GM20431 (cell line): ENCODE measurements at regions not wholly inside any gene's neighbourhood (a gene's known extent, or its start where the extent isn't known, plus 50 kb on each side); places are given as distances from the start of the nearest gene placed in this dataset.

Experiments
- in situ Hi-C: fragments of 300-500 bp; cut with MseI, MboI; formaldehyde crosslinking; loops from one replicate; pipeline ENCODE4 v1.15.0; 2020; ENCODE audit warnings: low sequenced_read_pairs; ENCODE audit not compliant: unreplicated experiment

GRCh38 chr21:28234326-28234725, 758.4 kb downstream of the LTN1 start:
- in situ Hi-C loops, result no loop called here

- in situ Hi-C loops, result no loop called here
Measured at GRCh38 chr21:28233536-28234220, 759.0 kb downstream of the LTN1 start.

GRCh38 chr21:28230559-28230958, 762.1 kb downstream of the LTN1 start:
- in situ Hi-C loops, result no loop called here

DNA sequence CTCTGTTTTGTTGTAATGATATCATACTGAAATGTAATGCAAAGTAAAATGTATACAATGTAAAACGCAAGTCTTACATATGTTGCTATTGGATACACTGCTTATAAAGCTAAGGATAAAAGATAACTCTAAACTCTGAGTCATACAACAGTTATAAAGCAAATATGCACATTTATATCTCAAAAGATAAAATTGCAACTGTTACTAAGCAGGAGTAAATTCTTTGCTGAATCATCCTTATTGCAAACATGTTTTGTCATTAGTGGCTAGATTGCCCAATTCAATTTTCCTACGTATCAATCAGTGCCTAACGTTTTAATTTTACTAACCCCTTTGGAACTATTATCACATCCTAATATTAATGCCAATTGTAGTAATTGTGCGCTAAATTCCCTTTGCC, 762.9 kb downstream of the LTN1 start:
- in situ Hi-C loops, result no loop called here

- in situ Hi-C loops, result no loop called here
Measured at GRCh38 chr21:28228636-28228995, 764.1 kb downstream of the LTN1 start.

DNA sequence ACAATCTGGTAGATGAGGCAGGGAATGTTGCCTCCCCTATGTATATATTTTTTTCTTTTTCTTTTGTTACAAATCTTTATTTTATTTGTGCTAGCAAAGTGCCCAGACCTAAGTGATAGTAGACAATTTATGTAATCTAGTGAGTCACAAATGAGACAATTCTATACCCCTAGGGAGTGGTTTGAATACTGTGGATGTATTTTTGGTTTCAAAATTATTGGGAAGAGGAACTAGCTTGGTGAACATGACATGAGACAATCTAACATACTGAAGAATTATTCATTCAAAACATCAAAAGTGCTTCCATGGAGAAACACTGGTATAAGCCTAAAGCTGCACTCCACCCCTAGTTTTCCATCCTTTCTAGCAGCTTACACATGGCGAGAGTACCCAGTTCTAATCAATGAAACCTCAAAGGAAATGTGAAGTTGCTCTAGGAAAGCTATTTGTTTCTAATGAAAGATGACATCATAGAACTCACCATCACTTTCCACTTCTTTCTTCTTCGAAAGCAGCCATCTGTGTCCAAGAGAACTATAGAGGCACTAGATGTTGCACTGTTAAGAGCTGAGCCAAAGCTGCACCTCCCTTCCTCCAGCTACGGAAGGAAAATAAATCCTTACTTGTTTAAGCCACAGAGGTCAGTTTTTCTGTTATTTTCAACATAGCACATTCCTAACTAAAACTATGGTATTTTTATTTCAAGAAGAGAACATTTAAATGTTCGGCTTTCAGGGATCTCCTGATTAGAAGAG, 764.6 kb downstream of the LTN1 start:
- in situ Hi-C loops, result no loop called here

GRCh38 chr21:28226563-28226962, 766.1 kb downstream of the LTN1 start:
- in situ Hi-C loops, result no loop called here

DNA sequence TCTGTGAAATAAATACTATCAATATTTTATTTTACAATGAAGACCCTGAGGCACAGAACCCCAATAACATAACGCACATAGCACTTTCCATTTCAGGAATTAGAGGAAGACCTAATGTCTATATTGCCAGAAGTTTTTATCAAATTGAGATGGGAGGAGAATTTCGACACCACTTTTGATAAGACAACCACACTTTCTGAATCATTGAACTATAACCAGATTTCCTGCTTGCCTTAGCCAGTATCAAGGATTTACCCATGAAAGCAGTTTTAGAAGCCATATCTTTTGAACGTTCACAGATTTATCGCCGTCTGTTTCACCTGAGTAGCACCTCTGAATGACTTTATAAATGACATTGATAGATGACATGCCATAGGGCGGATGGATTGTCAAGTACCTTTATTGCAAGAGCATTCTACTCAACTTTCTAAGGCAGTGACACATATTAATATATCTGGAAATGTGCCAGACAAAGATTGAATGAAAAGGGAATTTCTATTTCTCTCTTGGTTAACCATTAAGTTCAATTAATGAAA, 768.4 kb downstream of the LTN1 start:
- in situ Hi-C loops, result no loop called here

DNA sequence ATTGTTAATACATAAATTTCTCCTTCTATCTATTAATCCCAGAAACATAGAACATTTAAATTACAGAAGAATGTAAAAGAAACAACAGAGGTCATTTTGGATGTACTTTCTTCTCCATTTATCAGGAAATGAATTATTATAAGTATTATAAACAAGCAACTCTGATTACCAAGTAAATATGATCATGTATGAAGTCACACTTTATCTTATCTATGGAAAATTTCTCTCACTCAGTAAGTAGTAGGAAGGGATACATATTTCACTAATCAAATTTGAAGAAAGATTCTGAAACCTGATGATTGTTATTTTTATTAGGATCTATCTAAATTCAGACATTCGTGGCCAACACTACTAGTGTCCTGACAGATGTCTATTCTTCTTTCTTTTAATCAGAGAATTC, 770.7 kb downstream of the LTN1 start:
- in situ Hi-C loops, result no loop called here

- in situ Hi-C loops, result no loop called here
Measured at GRCh38 chr21:28220680-28221079, 772.0 kb downstream of the LTN1 start.

- in situ Hi-C loops, result no loop called here
Measured at GRCh38 chr21:28216976-28217523, 775.6 kb downstream of the LTN1 start.

- in situ Hi-C loops, result no loop called here
Measured at GRCh38 chr21:28215214-28215954, 777.3 kb downstream of the LTN1 start.

DNA sequence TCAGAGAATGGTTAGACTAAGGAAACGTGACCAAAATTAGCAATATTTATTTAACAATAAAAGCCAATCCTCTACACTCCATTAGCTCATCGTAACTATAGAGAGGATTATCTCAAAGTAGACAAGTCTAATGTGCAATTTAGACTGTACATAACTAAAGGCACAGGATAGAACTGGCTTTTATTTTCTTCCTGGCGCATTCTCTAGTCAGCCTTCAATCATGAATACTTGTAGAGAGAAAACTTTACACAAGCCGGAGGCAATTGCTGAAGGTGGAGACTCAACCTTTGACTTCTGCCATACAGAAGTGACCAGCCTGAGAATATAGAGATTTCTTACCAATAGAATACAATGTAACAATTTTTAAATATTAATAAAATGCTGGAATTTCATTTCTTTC, 777.9 kb downstream of the LTN1 start:
- in situ Hi-C loops, result no loop called here

DNA sequence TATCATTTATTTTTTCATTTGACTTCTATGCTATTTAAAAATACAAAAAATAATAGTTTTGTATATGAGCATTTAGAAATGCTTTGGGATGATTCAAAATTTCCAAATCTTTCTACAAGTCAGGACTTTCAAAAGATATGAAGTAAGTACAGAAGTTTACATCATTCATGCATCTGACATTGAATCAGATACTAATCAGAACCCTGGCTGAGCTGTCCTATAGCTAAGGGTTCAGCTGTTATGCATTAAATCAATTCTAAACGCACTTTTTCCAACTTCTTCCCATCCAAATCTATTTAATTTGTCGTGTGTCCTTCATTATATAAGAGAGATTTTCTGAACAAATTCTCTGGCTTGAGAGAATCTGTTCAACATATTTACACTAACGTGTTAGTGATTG, 779.4 kb downstream of the LTN1 start:
- in situ Hi-C loops, result no loop called here

- in situ Hi-C loops, result no loop called here
Measured at GRCh38 chr21:28212061-28212460, 780.6 kb downstream of the LTN1 start.

DNA sequence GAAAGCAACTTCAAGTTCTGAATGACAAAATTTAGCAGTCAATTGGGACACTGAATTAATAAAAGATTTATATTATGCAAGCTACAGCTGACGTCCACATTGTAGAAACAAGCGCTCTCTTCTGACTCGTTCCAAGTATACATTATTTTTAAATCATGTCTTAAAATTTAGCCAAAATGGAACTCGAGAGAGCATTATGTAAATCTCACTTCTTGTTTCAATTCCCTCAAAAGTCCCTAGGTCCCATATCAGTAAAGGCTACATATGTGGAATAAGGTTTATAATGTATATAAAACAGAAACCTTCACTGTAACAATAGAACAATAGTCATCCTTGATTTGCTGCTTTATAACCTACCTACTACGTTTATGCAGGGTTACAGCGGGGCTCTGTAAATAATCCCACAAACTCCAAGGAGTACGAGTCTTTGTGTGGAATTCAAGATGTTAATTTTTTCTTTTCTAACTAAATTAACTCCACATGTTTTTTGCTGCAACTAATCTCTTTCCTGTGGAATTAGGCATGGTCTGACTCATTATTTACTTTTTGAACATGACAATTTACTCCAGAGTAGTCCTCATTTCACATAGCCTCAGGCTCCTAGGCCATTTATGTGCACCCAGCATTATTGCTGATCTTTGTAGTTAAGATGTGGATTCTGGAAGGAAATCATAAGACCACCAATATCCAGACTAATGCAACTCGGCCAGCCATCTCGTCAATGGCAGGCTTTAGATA, 785.1 kb downstream of the LTN1 start:
- in situ Hi-C loops, result no loop called here

DNA sequence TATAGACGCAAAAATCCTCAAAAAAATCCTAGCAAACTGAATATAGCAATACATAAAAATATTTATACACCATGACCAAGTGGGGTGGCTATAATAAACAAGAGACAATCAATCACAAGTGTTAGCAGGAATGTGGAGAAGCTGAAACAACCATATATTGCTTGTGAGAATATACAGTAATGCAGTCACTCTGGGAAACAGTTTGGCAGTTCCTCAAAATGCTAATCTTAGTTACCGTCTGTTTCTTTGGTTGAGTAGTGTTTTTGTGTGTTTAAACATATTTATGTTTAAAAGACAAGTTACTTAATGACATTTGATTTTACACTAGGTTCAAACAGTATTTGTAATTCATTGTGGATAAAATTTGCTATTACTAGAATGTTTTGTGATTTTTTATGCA, 792.0 kb downstream of the LTN1 start:
- in situ Hi-C loops, result no loop called here

DNA sequence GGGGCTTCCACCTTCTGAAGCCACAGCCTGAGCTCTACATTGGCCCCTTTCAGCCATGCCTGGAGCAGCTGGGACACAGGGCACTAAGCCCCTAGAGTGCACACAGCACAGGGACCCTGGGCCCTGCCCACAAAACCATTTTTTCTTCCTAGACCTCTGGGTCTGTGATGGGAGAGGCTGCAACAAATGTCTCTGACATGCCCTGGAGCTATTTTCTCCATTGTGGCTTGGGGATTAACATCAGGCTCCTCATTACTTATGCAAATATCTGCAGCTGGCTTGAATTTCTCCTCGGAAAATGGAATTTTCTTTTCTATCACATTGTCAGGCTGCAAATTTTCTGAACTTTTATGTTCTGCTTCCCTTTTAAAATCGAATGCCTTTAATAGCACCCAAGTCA, 795.7 kb downstream of the LTN1 start:
- in situ Hi-C loops, result no loop called here

- in situ Hi-C loops, result no loop called here
Measured at GRCh38 chr21:28193189-28193588, 799.5 kb downstream of the LTN1 start.

GRCh38 chr21:28186604-28187003, 806.1 kb downstream of the LTN1 start:
- in situ Hi-C loops, result no loop called here
